ENCODE measurements at regions not wholly inside any gene's neighbourhood (a gene's known extent, or its start where the extent isn't known, plus 50 kb on each side); places are given as distances from the start of the nearest gene placed in this dataset.
"Not testable (repeated sequence)": the region's sequence is repeated elsewhere in the genome, so short reads cannot be mapped to it uniquely, and the experiment has no call there.

GRCh38 chr7:156378806-156379205, 261.8 kb upstream of the RNF32 start:
- H3K9ac ChIP-seq (ENCODE audit: low read length) = no peak overlapping the region
- H3K4me3 ChIP-seq (ENCODE audit: low read length) = no peak overlapping the region
- H3K36me3 ChIP-seq (ENCODE audit: control insufficient read depth, insufficient read depth, low read length) = no peaks in the 10 kb centered on the region
- H3K27me3 ChIP-seq (ENCODE audit: control insufficient read depth, insufficient read depth, low read length) = no peaks in the 10 kb centered on the region
- H3K27ac ChIP-seq (ENCODE audit: low read depth, low read length) = no peak overlapping the region
- H3K4me1 ChIP-seq (ENCODE audit: control insufficient read depth, insufficient read depth, low read length) = no peaks in the 10 kb centered on the region

GRCh38 chr7:156376317-156376716, 264.3 kb upstream of the RNF32 start:
- no peaks in the 10 kb centered on the region for H3K36me3 ChIP-seq (ENCODE audit: control insufficient read depth, insufficient read depth, low read length)
- no peak overlapping the region for H3K27ac ChIP-seq (ENCODE audit: low read depth, low read length)
- no peaks in the 10 kb centered on the region for H3K27me3 ChIP-seq (ENCODE audit: control insufficient read depth, insufficient read depth, low read length)
- H3K9ac ChIP-seq (ENCODE audit: low read length) = no peak overlapping the region
- H3K4me3 ChIP-seq (ENCODE audit: low read length) = no peak overlapping the region
- H3K4me1 ChIP-seq (ENCODE audit: control insufficient read depth, insufficient read depth, low read length) = no peaks in the 10 kb centered on the region

GRCh38 chr7:156374335-156374734, 266.2 kb upstream of the RNF32 start:
- Histone ChIP-seq H3K27ac (ENCODE audit: low read depth, low read length) (no peak overlapping the region), H3K27me3 (ENCODE audit: control insufficient read depth, insufficient read depth, low read length) (no peaks in the 10 kb centered on the region), H3K36me3 (ENCODE audit: control insufficient read depth, insufficient read depth, low read length) (no peaks in the 10 kb centered on the region), H3K9ac (ENCODE audit: low read length) (no peak overlapping the region), H3K4me3 (ENCODE audit: low read length) (no peak overlapping the region), H3K4me1 (ENCODE audit: control insufficient read depth, insufficient read depth, low read length) (no peaks in the 10 kb centered on the region)

GRCh38 chr7:156369929-156370328, 270.6 kb upstream of the RNF32 start:
- H3K4me1 ChIP-seq (ENCODE audit: control insufficient read depth, insufficient read depth, low read length); H3K27ac ChIP-seq (ENCODE audit: low read depth, low read length); H3K4me3 ChIP-seq (ENCODE audit: low read length); H3K27me3 ChIP-seq (ENCODE audit: control insufficient read depth, insufficient read depth, low read length); H3K36me3 ChIP-seq (ENCODE audit: control insufficient read depth, insufficient read depth, low read length); H3K9ac ChIP-seq (ENCODE audit: low read length): not testable (repeated sequence)

- no peaks in the 10 kb centered on the region for H3K36me3 ChIP-seq (ENCODE audit: control insufficient read depth, insufficient read depth, low read length)
- H3K4me1 ChIP-seq (ENCODE audit: control insufficient read depth, insufficient read depth, low read length) = no peaks in the 10 kb centered on the region
- H3K9ac ChIP-seq (ENCODE audit: low read length) = no peak overlapping the region
- H3K27me3 ChIP-seq (ENCODE audit: control insufficient read depth, insufficient read depth, low read length) = no peaks in the 10 kb centered on the region
- no peak overlapping the region for H3K27ac ChIP-seq (ENCODE audit: low read depth, low read length)
- no peak overlapping the region for H3K4me3 ChIP-seq (ENCODE audit: low read length)
Observed at GRCh38 chr7:156368053-156368843, 272.3 kb upstream of the RNF32 start.

- Histone ChIP-seq H3K27ac (ENCODE audit: low read depth, low read length) (no peak overlapping the region), H3K4me1 (ENCODE audit: control insufficient read depth, insufficient read depth, low read length) (no peaks in the 10 kb centered on the region), H3K9ac (ENCODE audit: low read length) (no peak overlapping the region), H3K27me3 (ENCODE audit: control insufficient read depth, insufficient read depth, low read length) (no peaks in the 10 kb centered on the region), H3K4me3 (ENCODE audit: low read length) (no peak overlapping the region), H3K36me3 (ENCODE audit: control insufficient read depth, insufficient read depth, low read length) (no peaks in the 10 kb centered on the region)
Observed at GRCh38 chr7:156363751-156364150, 276.8 kb upstream of the RNF32 start.

- H3K4me1 ChIP-seq (ENCODE audit: control insufficient read depth, insufficient read depth, low read length) = no peaks in the 10 kb centered on the region
- H3K4me3 ChIP-seq (ENCODE audit: low read length) = no peak overlapping the region
- no peak overlapping the region for H3K9ac ChIP-seq (ENCODE audit: low read length)
- H3K27ac ChIP-seq (ENCODE audit: low read depth, low read length) = no peak overlapping the region
- no peaks in the 10 kb centered on the region for H3K36me3 ChIP-seq (ENCODE audit: control insufficient read depth, insufficient read depth, low read length)
- H3K27me3 ChIP-seq (ENCODE audit: control insufficient read depth, insufficient read depth, low read length) = no peaks in the 10 kb centered on the region
Observed at GRCh38 chr7:156360835-156361234, 279.7 kb upstream of the RNF32 start.

GRCh38 chr7:156356551-156356950, 284.0 kb upstream of the RNF32 start:
- Histone ChIP-seq H3K36me3 (ENCODE audit: control insufficient read depth, insufficient read depth, low read length) (no peaks in the 10 kb centered on the region), H3K9ac (ENCODE audit: low read length) (no peak overlapping the region), H3K4me3 (ENCODE audit: low read length) (no peak overlapping the region), H3K4me1 (ENCODE audit: control insufficient read depth, insufficient read depth, low read length) (no peaks in the 10 kb centered on the region), H3K27me3 (ENCODE audit: control insufficient read depth, insufficient read depth, low read length) (no peaks in the 10 kb centered on the region), H3K27ac (ENCODE audit: low read depth, low read length) (no peak overlapping the region)

GRCh38 chr7:156353352-156353751, 287.2 kb upstream of the RNF32 start:
- no peaks in the 10 kb centered on the region for H3K27me3 ChIP-seq (ENCODE audit: control insufficient read depth, insufficient read depth, low read length)
- no peak overlapping the region for H3K27ac ChIP-seq (ENCODE audit: low read depth, low read length)

GRCh38 chr7:156347703-156348248, 292.8 kb upstream of the RNF32 start:
- not testable (repeated sequence) for H3K27me3 ChIP-seq (ENCODE audit: control insufficient read depth, insufficient read depth, low read length); H3K27ac ChIP-seq (ENCODE audit: low read depth, low read length); H3K4me3 ChIP-seq (ENCODE audit: low read length); H3K36me3 ChIP-seq (ENCODE audit: control insufficient read depth, insufficient read depth, low read length); H3K4me1 ChIP-seq (ENCODE audit: control insufficient read depth, insufficient read depth, low read length); H3K9ac ChIP-seq (ENCODE audit: low read length)

More at GRCh38 chr7:156353352-156353751, 287.2 kb upstream of the RNF32 start:
- Histone ChIP-seq H3K9ac (ENCODE audit: low read length) (no peak overlapping the region), H3K4me3 (ENCODE audit: low read length) (no peak overlapping the region), H3K4me1 (ENCODE audit: control insufficient read depth, insufficient read depth, low read length) (no peaks in the 10 kb centered on the region), H3K36me3 (ENCODE audit: control insufficient read depth, insufficient read depth, low read length) (no peaks in the 10 kb centered on the region)

- H3K27me3 ChIP-seq (ENCODE audit: control insufficient read depth, insufficient read depth, low read length) = no peaks in the 10 kb centered on the region
- H3K36me3 ChIP-seq (ENCODE audit: control insufficient read depth, insufficient read depth, low read length) = no peaks in the 10 kb centered on the region
- no peak overlapping the region for H3K4me3 ChIP-seq (ENCODE audit: low read length)
- H3K9ac ChIP-seq (ENCODE audit: low read length) = no peak overlapping the region
- H3K4me1 ChIP-seq (ENCODE audit: control insufficient read depth, insufficient read depth, low read length) = no peaks in the 10 kb centered on the region
- no peak overlapping the region for H3K27ac ChIP-seq (ENCODE audit: low read depth, low read length)
Observed at GRCh38 chr7:156347132-156347531, 293.4 kb upstream of the RNF32 start.

GRCh38 chr7:156344595-156344994, 296.0 kb upstream of the RNF32 start:
- no peak overlapping the region for H3K9ac ChIP-seq (ENCODE audit: low read length)
- no peaks in the 10 kb centered on the region for H3K4me1 ChIP-seq (ENCODE audit: control insufficient read depth, insufficient read depth, low read length)
- H3K4me3 ChIP-seq (ENCODE audit: low read length) = no peak overlapping the region
- no peaks in the 10 kb centered on the region for H3K27me3 ChIP-seq (ENCODE audit: control insufficient read depth, insufficient read depth, low read length)
- no peaks in the 10 kb centered on the region for H3K36me3 ChIP-seq (ENCODE audit: control insufficient read depth, insufficient read depth, low read length)
- no peak overlapping the region for H3K27ac ChIP-seq (ENCODE audit: low read depth, low read length)

GRCh38 chr7:156334636-156335035, 305.9 kb upstream of the RNF32 start:
- no peak overlapping the region for H3K27ac ChIP-seq (ENCODE audit: low read depth, low read length)
- H3K27me3 ChIP-seq (ENCODE audit: control insufficient read depth, insufficient read depth, low read length) = no peaks in the 10 kb centered on the region
- no peaks in the 10 kb centered on the region for H3K36me3 ChIP-seq (ENCODE audit: control insufficient read depth, insufficient read depth, low read length)
- no peak overlapping the region for H3K9ac ChIP-seq (ENCODE audit: low read length)
- no peak overlapping the region for H3K4me3 ChIP-seq (ENCODE audit: low read length)
- no peaks in the 10 kb centered on the region for H3K4me1 ChIP-seq (ENCODE audit: control insufficient read depth, insufficient read depth, low read length)

All from rectal smooth muscle tissue (tissue), 1 donor.